ENCODE measurements at regions not wholly inside any gene's neighbourhood (a gene's known extent, or its start where the extent isn't known, plus 50 kb on each side); places are given as distances from the start of the nearest gene placed in this dataset.
"Not testable (repeated sequence)": the region's sequence is repeated elsewhere in the genome, so short reads cannot be mapped to it uniquely, and the experiment has no call there.

GRCh38 chr10:20615395-20615794 is 281.7 kb downstream of the NEBL start:
- DNase-seq (ENCODE audit: low spot score): no peak

- DNase-seq (ENCODE audit: low spot score): no peak
These were observed 282.2 kb downstream of the NEBL start for GRCh38 chr10:20614911-20615310.

GRCh38 chr10:20608503-20608902 is 288.6 kb downstream of the NEBL start:
- no peak for DNase-seq (ENCODE audit: low spot score)

GRCh38 chr10:20606985-20607384 is 290.1 kb downstream of the NEBL start:
- DNase-seq (ENCODE audit: low spot score): no peak

- no peak for DNase-seq (ENCODE audit: low spot score)
These were observed 295.1 kb downstream of the NEBL start for GRCh38 chr10:20601941-20602461.

- DNase-seq (ENCODE audit: low spot score): peak; percentile 73
These were observed 298.5 kb downstream of the NEBL start for GRCh38 chr10:20598590-20598989.

GRCh38 chr10:20596911-20597310 is 300.2 kb downstream of the NEBL start:
- DNase-seq (ENCODE audit: low spot score): no peak

GRCh38 chr10:20596065-20596755 is 300.9 kb downstream of the NEBL start:
- DNase-seq (ENCODE audit: low spot score): peak; percentile 6

- no peak for DNase-seq (ENCODE audit: low spot score)
These were observed 303.5 kb downstream of the NEBL start for GRCh38 chr10:20593649-20594048.

- no peak for DNase-seq (ENCODE audit: low spot score)
These were observed 315.1 kb downstream of the NEBL start for GRCh38 chr10:20582041-20582440.

- DNase-seq (ENCODE audit: low spot score): no peak
These were observed 323.2 kb downstream of the NEBL start for GRCh38 chr10:20573924-20574323.

- DNase-seq (ENCODE audit: low spot score): not testable (repeated sequence)
These were observed 341.1 kb downstream of the NEBL start for GRCh38 chr10:20555990-20556389.

GRCh38 chr10:20552382-20552781 is 344.7 kb downstream of the NEBL start:
- DNase-seq (ENCODE audit: low spot score): no peak

GRCh38 chr10:20551761-20552160 is 345.4 kb downstream of the NEBL start:
- DNase-seq (ENCODE audit: low spot score): no peak

GRCh38 chr10:20535897-20536881 is 360.9 kb downstream of the NEBL start:
- no peak for DNase-seq (ENCODE audit: low spot score)

- not testable (repeated sequence) for DNase-seq (ENCODE audit: low spot score)
These were observed 365.7 kb downstream of the NEBL start for GRCh38 chr10:20531241-20531883.

- no peak for DNase-seq (ENCODE audit: low spot score)
These were observed 375.9 kb downstream of the NEBL start for GRCh38 chr10:20521186-20521585.

GRCh38 chr10:20515654-20516053 is 381.5 kb downstream of the NEBL start:
- DNase-seq (ENCODE audit: low spot score): no peak

- DNase-seq (ENCODE audit: low spot score): no peak
These were observed 384.5 kb downstream of the NEBL start for GRCh38 chr10:20512631-20513030.

- no peak for DNase-seq (ENCODE audit: low spot score)
These were observed 388.2 kb downstream of the NEBL start for GRCh38 chr10:20508921-20509320.

- no peak for DNase-seq (ENCODE audit: low spot score)
These were observed 394.1 kb downstream of the NEBL start for GRCh38 chr10:20502903-20503585.

GRCh38 chr10:20494474-20494873 is 402.6 kb downstream of the NEBL start:
- DNase-seq (ENCODE audit: low spot score): peak; percentile 60

Measured in RKO (cell line).